ENCODE measurements at regions not wholly inside any gene's neighbourhood (a gene's known extent, or its start where the extent isn't known, plus 50 kb on each side); places are given as distances from the start of the nearest gene placed in this dataset.

DNA sequence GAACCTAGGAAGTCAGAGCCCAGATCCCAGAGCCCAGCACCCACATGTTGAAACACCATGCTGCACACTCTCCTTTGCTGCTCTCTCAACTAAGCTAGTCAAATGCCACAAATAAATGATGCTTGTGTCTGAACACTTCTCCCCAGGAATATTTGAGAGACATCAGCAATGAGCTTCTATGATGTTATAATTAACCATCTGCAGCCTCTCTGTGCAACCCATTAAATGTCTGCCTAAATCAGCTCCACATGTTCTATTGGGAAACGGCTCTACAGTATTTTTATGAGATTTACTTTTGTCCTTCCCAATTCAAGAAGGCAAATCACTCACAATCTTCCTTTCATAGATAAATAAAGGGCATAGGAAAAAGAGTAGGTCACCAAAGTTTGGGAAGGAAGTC lies 266.8 kb upstream of the PARD3B start:
- peaks cover 12% of the 10 kb centered on the region for H3K27me3 Mint-ChIP-seq (ENCODE audit: low read depth)
- H3K9me3 Mint-ChIP-seq = peaks cover 4% of the 10 kb centered on the region; the same call in 1 of the 2 replicates
- peaks cover 57% of the 10 kb centered on the region for H3K4me1 Mint-ChIP-seq
- TF ChIP-seq CTCF (IDR thresholded peaks at IDR 0.05) (no peak), NFATC4 (CRISPR knock-in tag; IDR thresholded peaks at IDR 0.05) (no peak), NR3C1 (CRISPR knock-in tag; conservative IDR thresholded peaks at IDR 0.05; ENCODE audit: low read depth) (no peak), MXD4 (CRISPR knock-in tag; IDR thresholded peaks at IDR 0.05; ENCODE audit: borderline replicate concordance) (no peak), SP1 (CRISPR knock-in tag; conservative IDR thresholded peaks at IDR 0.05) (no peak), ZNF532 (CRISPR knock-in tag; IDR thresholded peaks at IDR 0.05; ENCODE audit: borderline replicate concordance) (no peak), MLX (CRISPR knock-in tag; IDR thresholded peaks at IDR 0.05) (no peak), ATF2 (CRISPR knock-in tag; IDR thresholded peaks at IDR 0.05; ENCODE audit: borderline replicate concordance, low read depth) (no peak), ETV6 (CRISPR knock-in tag; IDR thresholded peaks at IDR 0.05) (no peak), IRF1 (CRISPR knock-in tag; IDR thresholded peaks at IDR 0.05) (no peak), PRDM15 (CRISPR knock-in tag; IDR thresholded peaks at IDR 0.05) (no peak), PRRX2 (CRISPR knock-in tag; IDR thresholded peaks at IDR 0.05) (no peak), ATF1 (CRISPR knock-in tag; IDR thresholded peaks at IDR 0.05) (no peak), ZNF317 (CRISPR knock-in tag; IDR thresholded peaks at IDR 0.05; ENCODE audit: borderline replicate concordance, low read depth) (no peak), NFE2L1 (CRISPR knock-in tag; IDR thresholded peaks at IDR 0.05) (no peak), MYBL2 (CRISPR knock-in tag; IDR thresholded peaks at IDR 0.05) (no peak), ZNF232 (CRISPR knock-in tag; IDR thresholded peaks at IDR 0.05) (no peak), AR (CRISPR knock-in tag; IDR thresholded peaks at IDR 0.05) (no peak), OVOL2 (CRISPR knock-in tag; IDR thresholded peaks at IDR 0.05; ENCODE audit: borderline replicate concordance) (no peak)
- no peak overlapping the region for H3K4me3 Mint-ChIP-seq
- POLR2A ChIA-PET = no interaction called here
- ATAC-seq = no peak
- CTCF ChIA-PET = no interaction called here
- no peak overlapping the region for H3K27ac Mint-ChIP-seq
- no peak for DNase-seq (ENCODE audit: low spot score)
- no peaks in the 10 kb centered on the region for H3K36me3 Mint-ChIP-seq
